ENCODE measurements at regions not wholly inside any gene's neighbourhood (a gene's known extent, or its start where the extent isn't known, plus 50 kb on each side); places are given as distances from the start of the nearest gene placed in this dataset.

GRCh38 chr10:33410860-33411234 lies 76.4 kb upstream of the NRP1 start:
- Histone ChIP-seq H3K9me3 (ENCODE audit: control extremely low read depth in 1 of 5, control insufficient read depth in 4 of 5, insufficient read depth in 2 of 5, low read depth in 1 of 5, low read length in 4 of 5) (peaks cover 0 to 4% (median 0%) of the 10 kb centered on the region in 5 experiments), H3K36me3 (ENCODE audit: control insufficient read depth in 4 of 4, insufficient read depth in 4 of 4, low read length in 3 of 4) (no peaks in the 10 kb centered on the region), H3K4me3 (ENCODE audit: control insufficient read depth in 1 of 7, extremely low read depth in 1 of 7, insufficient read depth in 4 of 7, low read depth in 2 of 7, low read length in 6 of 7) (no peak overlapping the region), H3K4me1 (ENCODE audit: control extremely low read depth in 1 of 4, control insufficient read depth in 4 of 4, insufficient read depth in 4 of 4, low read length in 3 of 4) (no peaks in the 10 kb centered on the region), H3K27me3 (replicated peaks in 2 of 5; ENCODE audit: control insufficient read depth in 4 of 5, insufficient read depth in 5 of 5, low read length in 4 of 5) (peaks cover 0 to 6% (median 0%) of the 10 kb centered on the region in 5 experiments), H3K27ac (ENCODE audit: insufficient read depth in 1 of 2, low read depth in 1 of 2, low read length in 2 of 2, poor library complexity in 1 of 2, severe bottlenecking in 2 of 2) (no peak overlapping the region)
- no peak for DNase-seq
- POLR2A ChIA-PET: no interaction called here
- CTCF ChIA-PET: no interaction called here
- WGBS (ENCODE audit: insufficient coverage): 94% methylated on average over 4 of the region's 4 CpGs

DNA sequence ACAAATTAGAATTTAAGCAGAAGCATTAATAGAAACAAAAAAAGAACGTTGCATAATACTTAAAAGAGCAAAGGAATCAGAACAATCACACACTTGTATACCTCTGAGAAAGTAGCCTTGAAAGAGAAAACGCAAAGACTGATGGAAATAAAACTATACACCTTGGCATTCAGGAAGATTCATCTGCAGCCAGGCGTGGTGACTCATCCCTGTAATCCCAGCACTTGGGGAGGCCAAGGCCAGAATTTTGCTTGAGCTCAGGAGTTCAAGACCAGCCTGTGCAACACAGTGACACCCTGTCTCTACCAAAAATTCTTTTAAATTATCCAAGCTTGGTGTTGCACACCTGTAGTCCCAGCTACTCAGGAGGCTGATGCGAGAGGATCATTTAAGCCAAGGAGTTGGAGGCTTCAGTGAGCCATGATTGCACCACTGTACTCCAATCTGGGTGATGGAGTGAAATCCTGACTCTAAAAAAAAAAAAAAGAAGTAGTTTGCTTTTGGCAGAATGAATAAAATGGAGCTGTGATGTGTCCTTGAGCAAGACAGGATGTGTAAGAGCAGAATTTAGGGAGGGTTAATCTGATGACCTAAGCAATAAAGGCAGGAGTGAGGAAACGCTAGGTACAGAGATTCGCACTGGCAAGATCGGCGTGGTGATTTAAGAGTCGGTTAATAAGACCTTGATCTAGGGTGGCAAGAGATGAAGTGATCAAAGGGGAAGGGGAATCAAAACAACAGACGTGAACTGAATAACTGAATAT lies 75.8 kb upstream of the NRP1 start:
- H3K9me3 ChIP-seq (ENCODE audit: control extremely low read depth in 1 of 5, control insufficient read depth in 4 of 5, insufficient read depth in 2 of 5, low read depth in 1 of 5, low read length in 4 of 5): peaks cover 0 to 4% (median 0%) of the 10 kb centered on the region in 5 experiments
- no peak overlapping the region for H3K4me3 ChIP-seq (ENCODE audit: control insufficient read depth in 1 of 7, extremely low read depth in 1 of 7, insufficient read depth in 4 of 7, low read depth in 2 of 7, low read length in 6 of 7)
- no peaks in the 10 kb centered on the region for H3K4me1 ChIP-seq (ENCODE audit: control extremely low read depth in 1 of 4, control insufficient read depth in 4 of 4, insufficient read depth in 4 of 4, low read length in 3 of 4)
- WGBS (ENCODE audit: insufficient coverage): 89% methylated on average over 9 of the region's 10 CpGs
- ChIA-PET POLR2A (no interaction called here), CTCF (no interaction called here)
- no peak for DNase-seq
- H3K36me3 ChIP-seq (ENCODE audit: control insufficient read depth in 4 of 4, insufficient read depth in 4 of 4, low read length in 3 of 4): no peaks in the 10 kb centered on the region
- H3K27me3 ChIP-seq (replicated peaks in 2 of 5; ENCODE audit: control insufficient read depth in 4 of 5, insufficient read depth in 5 of 5, low read length in 4 of 5): peaks cover 0 to 6% (median 0%) of the 10 kb centered on the region in 5 experiments
- H3K27ac ChIP-seq (ENCODE audit: insufficient read depth in 1 of 2, low read depth in 1 of 2, low read length in 2 of 2, poor library complexity in 1 of 2, severe bottlenecking in 2 of 2): no peak overlapping the region

DNA sequence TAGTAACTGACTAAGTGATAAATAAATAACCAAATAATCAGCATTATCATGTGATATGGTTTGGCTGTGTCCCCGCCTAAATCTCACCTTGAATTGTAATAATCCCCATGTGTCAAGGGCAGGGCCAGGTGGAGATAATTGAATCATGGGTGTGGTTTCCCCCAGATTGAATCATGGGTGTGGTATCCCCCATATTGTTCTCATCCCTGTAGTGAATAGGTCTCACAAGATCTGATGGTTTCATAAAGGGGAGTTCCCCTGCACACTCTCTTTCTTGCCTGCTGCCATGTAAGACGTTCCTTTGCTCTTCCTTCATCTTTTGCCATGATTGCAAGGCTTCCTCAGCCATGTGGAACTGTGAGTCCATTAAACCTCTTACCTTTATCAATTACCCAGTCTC lies 72.1 kb upstream of the NRP1 start:
- Histone ChIP-seq H3K27ac (ENCODE audit: insufficient read depth in 1 of 2, low read depth in 1 of 2, low read length in 2 of 2, poor library complexity in 1 of 2, severe bottlenecking in 2 of 2) (no peak overlapping the region), H3K36me3 (ENCODE audit: control insufficient read depth in 4 of 4, insufficient read depth in 4 of 4, low read length in 3 of 4) (no peaks in the 10 kb centered on the region), H3K4me1 (ENCODE audit: control extremely low read depth in 1 of 4, control insufficient read depth in 4 of 4, insufficient read depth in 4 of 4, low read length in 3 of 4) (no peaks in the 10 kb centered on the region), H3K9me3 (ENCODE audit: control extremely low read depth in 1 of 5, control insufficient read depth in 4 of 5, insufficient read depth in 2 of 5, low read depth in 1 of 5, low read length in 4 of 5) (peaks cover 0 to 4% (median 0%) of the 10 kb centered on the region in 5 experiments), H3K4me3 (ENCODE audit: control insufficient read depth in 1 of 7, extremely low read depth in 1 of 7, insufficient read depth in 4 of 7, low read depth in 2 of 7, low read length in 6 of 7) (no peak overlapping the region), H3K27me3 (replicated peaks in 2 of 5; ENCODE audit: control insufficient read depth in 4 of 5, insufficient read depth in 5 of 5, low read length in 4 of 5) (peaks cover 0 to 17% (median 2%) of the 10 kb centered on the region in 5 experiments)
- ChIA-PET POLR2A (no interaction called here), CTCF (no interaction called here)
- no peak for DNase-seq
- WGBS (ENCODE audit: insufficient coverage): 100% methylated on average over 1 of the region's 2 CpGs

DNA sequence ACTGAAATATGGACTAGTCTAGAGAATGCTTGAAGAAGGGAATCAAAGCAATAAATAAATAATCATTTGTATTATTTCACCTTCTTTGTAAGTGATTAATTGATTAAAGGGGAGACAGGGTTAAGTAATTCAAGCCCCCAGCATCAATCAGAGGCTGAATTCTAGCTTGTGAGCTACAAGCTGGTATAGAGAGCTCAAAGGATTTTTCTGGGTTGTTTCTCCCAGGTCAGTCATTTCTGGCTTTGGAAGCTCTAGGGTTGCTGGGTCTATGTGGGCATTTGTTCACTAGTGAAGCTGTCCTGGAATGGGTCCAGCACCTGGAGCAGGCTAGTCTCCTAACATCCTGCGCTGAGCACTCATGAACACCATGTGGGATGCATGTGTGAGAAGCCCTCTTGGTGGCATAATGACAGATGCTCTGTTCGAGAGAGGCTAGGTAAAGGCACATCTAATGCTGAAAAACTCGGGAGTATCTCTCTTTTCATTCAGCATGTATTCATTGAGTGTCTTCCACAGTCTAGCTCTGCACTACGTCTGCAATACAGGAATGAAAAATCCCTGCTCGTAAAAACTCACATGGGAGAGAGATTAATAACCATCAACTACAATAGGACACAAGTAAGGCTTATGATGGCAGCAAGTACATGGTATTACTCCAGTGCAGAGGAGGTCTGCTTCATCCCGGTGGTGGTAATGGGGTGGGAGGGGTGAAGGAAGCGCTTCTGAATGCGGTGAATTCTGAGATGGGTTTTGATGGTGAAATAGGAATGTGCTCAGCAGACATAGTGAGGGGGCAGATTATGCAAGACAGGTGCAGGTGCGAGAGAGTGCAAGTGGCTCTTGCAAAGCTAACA lies 68.0 kb upstream of the NRP1 start:
- Histone ChIP-seq H3K4me3 (ENCODE audit: control insufficient read depth in 1 of 7, extremely low read depth in 1 of 7, insufficient read depth in 4 of 7, low read depth in 2 of 7, low read length in 6 of 7) (no peak overlapping the region), H3K27me3 (replicated peaks in 2 of 5; ENCODE audit: control insufficient read depth in 4 of 5, insufficient read depth in 5 of 5, low read length in 4 of 5) (peaks cover 0 to 15% (median 2%) of the 10 kb centered on the region in 5 experiments), H3K9me3 (ENCODE audit: control extremely low read depth in 1 of 5, control insufficient read depth in 4 of 5, insufficient read depth in 2 of 5, low read depth in 1 of 5, low read length in 4 of 5) (peaks cover 0 to 2% (median 0%) of the 10 kb centered on the region in 5 experiments), H3K36me3 (ENCODE audit: control insufficient read depth in 4 of 4, insufficient read depth in 4 of 4, low read length in 3 of 4) (no peaks in the 10 kb centered on the region), H3K27ac (ENCODE audit: insufficient read depth in 1 of 2, low read depth in 1 of 2, low read length in 2 of 2, poor library complexity in 1 of 2, severe bottlenecking in 2 of 2) (no peak overlapping the region), H3K4me1 (ENCODE audit: control extremely low read depth in 1 of 4, control insufficient read depth in 4 of 4, insufficient read depth in 4 of 4, low read length in 3 of 4) (no peaks in the 10 kb centered on the region)
- 89% methylated on average over 9 of the region's 9 CpGs for WGBS (ENCODE audit: insufficient coverage)
- no peak for DNase-seq
- POLR2A ChIA-PET: interaction anchor here (0.6 kb wide), 1 partner anchor 747 kb away, joined by 3 read pairs; no protein-coding TSS in a partner anchor
- CTCF ChIA-PET: no interaction called here

DNA sequence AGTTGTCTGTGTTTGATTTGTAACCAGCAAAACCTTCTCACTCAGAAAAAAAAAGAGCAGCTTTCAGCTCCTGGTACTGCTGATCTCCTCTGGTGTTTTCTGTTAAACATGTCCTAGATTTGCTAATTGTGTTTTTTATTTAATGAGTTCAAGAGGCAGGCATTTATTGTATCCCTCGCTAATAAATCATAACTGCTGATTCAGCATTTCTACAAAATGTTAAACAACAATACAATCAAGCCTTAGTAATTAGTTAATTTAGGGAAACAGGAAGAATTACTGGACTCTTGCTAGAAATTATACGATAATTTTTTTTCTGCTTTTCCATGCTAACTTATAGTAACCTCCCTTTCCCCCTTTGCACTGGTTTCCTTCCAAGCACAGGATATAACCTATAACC lies 66.8 kb upstream of the NRP1 start:
- 100% methylated on average over 1 of the region's 2 CpGs for WGBS (ENCODE audit: insufficient coverage)
- peaks cover 0 to 13% (median 4%) of the 10 kb centered on the region in 5 experiments for H3K27me3 ChIP-seq (replicated peaks in 2 of 5; ENCODE audit: control insufficient read depth in 4 of 5, insufficient read depth in 5 of 5, low read length in 4 of 5)
- H3K27ac ChIP-seq (ENCODE audit: insufficient read depth in 1 of 2, low read depth in 1 of 2, low read length in 2 of 2, poor library complexity in 1 of 2, severe bottlenecking in 2 of 2): no peak overlapping the region
- no peaks in the 10 kb centered on the region for H3K36me3 ChIP-seq (ENCODE audit: control insufficient read depth in 4 of 4, insufficient read depth in 4 of 4, low read length in 3 of 4)
- ChIA-PET CTCF (interaction anchor here (0.5 kb wide), 1 partner anchor 1219 kb away, joined by 3 read pairs; no protein-coding TSS in a partner anchor), POLR2A (no interaction called here)
- H3K4me3 ChIP-seq (ENCODE audit: control insufficient read depth in 1 of 7, extremely low read depth in 1 of 7, insufficient read depth in 4 of 7, low read depth in 2 of 7, low read length in 6 of 7): no peak overlapping the region
- no peak for DNase-seq
- peaks cover 0 to 11% (median 5%) of the 10 kb centered on the region in 5 experiments for H3K9me3 ChIP-seq (ENCODE audit: control extremely low read depth in 1 of 5, control insufficient read depth in 4 of 5, insufficient read depth in 2 of 5, low read depth in 1 of 5, low read length in 4 of 5)
- H3K4me1 ChIP-seq (ENCODE audit: control extremely low read depth in 1 of 4, control insufficient read depth in 4 of 4, insufficient read depth in 4 of 4, low read length in 3 of 4): no peaks in the 10 kb centered on the region

- POLR2A ChIA-PET: no interaction called here
- WGBS (ENCODE audit: insufficient coverage): 93% methylated on average over 2 of the region's 5 CpGs
These were observed 64.3 kb upstream of the NRP1 start for GRCh38 chr10:33398796-33399195.

GRCh38 chr10:33396938-33397337 lies 62.5 kb upstream of the NRP1 start:
- ChIA-PET CTCF (no interaction called here), POLR2A (no interaction called here)
- H3K36me3 ChIP-seq (ENCODE audit: control insufficient read depth in 4 of 4, insufficient read depth in 4 of 4, low read length in 3 of 4): no peaks in the 10 kb centered on the region
- no CpG with 5 or more reads among the region's 1 CpG for WGBS (ENCODE audit: insufficient coverage)
- H3K4me3 ChIP-seq (ENCODE audit: control insufficient read depth in 1 of 7, extremely low read depth in 1 of 7, insufficient read depth in 4 of 7, low read depth in 2 of 7, low read length in 6 of 7): no peak overlapping the region
- DNase-seq: no peak
- H3K9me3 ChIP-seq (ENCODE audit: control extremely low read depth in 1 of 5, control insufficient read depth in 4 of 5, insufficient read depth in 2 of 5, low read depth in 1 of 5, low read length in 4 of 5): peaks cover 0 to 13% (median 5%) of the 10 kb centered on the region in 5 experiments
- peaks cover 0 to 15% (median 5%) of the 10 kb centered on the region in 5 experiments for H3K27me3 ChIP-seq (replicated peaks in 2 of 5; ENCODE audit: control insufficient read depth in 4 of 5, insufficient read depth in 5 of 5, low read length in 4 of 5)
- no peak overlapping the region for H3K27ac ChIP-seq (ENCODE audit: insufficient read depth in 1 of 2, low read depth in 1 of 2, low read length in 2 of 2, poor library complexity in 1 of 2, severe bottlenecking in 2 of 2)
- no peaks in the 10 kb centered on the region for H3K4me1 ChIP-seq (ENCODE audit: control extremely low read depth in 1 of 4, control insufficient read depth in 4 of 4, insufficient read depth in 4 of 4, low read length in 3 of 4)

More at GRCh38 chr10:33398796-33399195, 64.3 kb upstream of the NRP1 start:
- Histone ChIP-seq H3K4me1 (ENCODE audit: control extremely low read depth in 1 of 4, control insufficient read depth in 4 of 4, insufficient read depth in 4 of 4, low read length in 3 of 4) (no peaks in the 10 kb centered on the region), H3K27me3 (replicated peaks in 2 of 5; ENCODE audit: control insufficient read depth in 4 of 5, insufficient read depth in 5 of 5, low read length in 4 of 5) (peaks cover 0 to 10% (median 5%) of the 10 kb centered on the region in 5 experiments), H3K4me3 (ENCODE audit: control insufficient read depth in 1 of 7, extremely low read depth in 1 of 7, insufficient read depth in 4 of 7, low read depth in 2 of 7, low read length in 6 of 7) (no peak overlapping the region), H3K27ac (ENCODE audit: insufficient read depth in 1 of 2, low read depth in 1 of 2, low read length in 2 of 2, poor library complexity in 1 of 2, severe bottlenecking in 2 of 2) (no peak overlapping the region), H3K9me3 (ENCODE audit: control extremely low read depth in 1 of 5, control insufficient read depth in 4 of 5, insufficient read depth in 2 of 5, low read depth in 1 of 5, low read length in 4 of 5) (peaks cover 0 to 13% (median 5%) of the 10 kb centered on the region in 5 experiments), H3K36me3 (ENCODE audit: control insufficient read depth in 4 of 4, insufficient read depth in 4 of 4, low read length in 3 of 4) (no peaks in the 10 kb centered on the region)
- DNase-seq: no peak
- CTCF ChIA-PET: no interaction called here

Measured in common myeloid progenitor, CD34-positive (primary cell).